HEK293 (cell line): ENCODE measurements at regions not wholly inside any gene's neighbourhood (a gene's known extent, or its start where the extent isn't known, plus 50 kb on each side); places are given as distances from the start of the nearest gene placed in this dataset.

Experiments used
- CTCF ChIA-PET: fragments of 350-600 bp; formaldehyde crosslinking; extraction: SDS; loops from one replicate; lab custom pipeline; 2021; ENCODE audit warnings: antibody characterized with exemption; lab: Yijun Ruan, JAX
- POLR2A ChIA-PET: fragments of 300-600 bp; formaldehyde crosslinking; extraction: SDS; loops from one replicate; lab custom pipeline; 2020; ENCODE audit warnings: antibody characterized with exemption, inconsistent platforms; lab: Yijun Ruan, JAX
- H3K27ac ChIP-seq: fragments of 200-500 bp; sonication (Bioruptor generic); 2 replicates; pipeline ENCODE4 v1.5.1; 2014; ENCODE audit warnings: low read depth, low read length, control low read depth, inconsistent platforms; ENCODE audit errors: extremely low read depth
- H3K36me3 ChIP-seq, 2 experiments: fragments of 200-500 bp in 1 of 2; sonication (Bioruptor generic) in 1 of 2; 1 replicate in 1 of 2; 2 replicates in 1 of 2; pipeline ENCODE4 v1.5.1; 2014 to 2017; ENCODE audit warnings: inconsistent platforms in 2 of 2, low read length in 2 of 2; ENCODE audit not compliant: control insufficient read depth in 2 of 2, insufficient read depth in 1 of 2
- H3K4me1 ChIP-seq: fragments of 200-500 bp; sonication (Bioruptor generic); 2 replicates; pipeline ENCODE4 v1.5.1; 2014; ENCODE audit warnings: mild to moderate bottlenecking, low read length, inconsistent platforms; ENCODE audit not compliant: control insufficient read depth, insufficient read depth
- H3K4me3 ChIP-seq: 2 replicates; pipeline ENCODE4 v1.5.1; 2011; ENCODE audit warnings: low read depth, mild to moderate bottlenecking, control low read depth, low read length, moderate library complexity
- H3K9me3 ChIP-seq: fragments of 200-500 bp; sonication (Bioruptor generic); 2 replicates; pipeline ENCODE4 v1.5.1; 2014; ENCODE audit warnings: low read depth, low read length, inconsistent platforms; ENCODE audit not compliant: control insufficient read depth, insufficient read depth
- CTCF ChIP-seq: fragments of 450-650 bp; formaldehyde crosslinking; IDR thresholded peaks from 2 replicates; pipeline ENCODE4 v1.5.1; 2016; ENCODE audit warnings: missing biosample characterization, missing genetic modification characterization
- HOXD13 ChIP-seq: sonication (generic); formaldehyde crosslinking; IDR thresholded peaks from 2 replicates; pipeline ENCODE4 v1.8.0; 2022; ENCODE audit warnings: missing genetic modification reagents, borderline replicate concordance
- KLF9 ChIP-seq: fragments of 450-650 bp; formaldehyde crosslinking; IDR thresholded peaks from 2 replicates; pipeline ENCODE4 v1.5.1; 2016; ENCODE audit warnings: missing biosample characterization, missing genetic modification characterization, low read depth
- MEIS1 ChIP-seq: sonication (generic); formaldehyde crosslinking; IDR thresholded peaks from 2 replicates; pipeline ENCODE4 v1.8.1; 2022; ENCODE audit warnings: missing genetic modification reagents, mild to moderate bottlenecking, borderline replicate concordance
- MZF1 ChIP-seq: fragments of 450-650 bp; formaldehyde crosslinking; IDR thresholded peaks from 2 replicates; pipeline ENCODE4 v1.5.1; 2017; ENCODE audit warnings: missing biosample characterization, missing genetic modification characterization, borderline replicate concordance
- OVOL3 ChIP-seq: fragments of 450-650 bp; formaldehyde crosslinking; IDR thresholded peaks from 2 replicates; pipeline ENCODE4 v1.5.1; 2016; ENCODE audit warnings: missing biosample characterization, missing genetic modification characterization
- PRDM4 ChIP-seq: fragments of 450-650 bp; formaldehyde crosslinking; IDR thresholded peaks from 2 replicates; pipeline ENCODE4 v1.5.1; 2017; ENCODE audit warnings: missing biosample characterization, missing genetic modification characterization
- SCRT1 ChIP-seq: fragments of 450-650 bp; formaldehyde crosslinking; IDR thresholded peaks from 2 replicates; pipeline ENCODE4 v1.5.1; 2016; ENCODE audit warnings: missing biosample characterization, missing genetic modification characterization, borderline replicate concordance
- TSHZ1 ChIP-seq: fragments of 450-650 bp; formaldehyde crosslinking; IDR thresholded peaks from 2 replicates; pipeline ENCODE4 v1.5.1; 2016; ENCODE audit warnings: missing biosample characterization, missing genetic modification characterization, borderline replicate concordance
- ZBTB1 ChIP-seq: fragments of 450-650 bp; formaldehyde crosslinking; IDR thresholded peaks from 2 replicates; pipeline ENCODE4 v1.5.1; 2016; ENCODE audit warnings: missing biosample characterization, missing genetic modification characterization
- ZNF114 ChIP-seq: fragments of 450-650 bp; formaldehyde crosslinking; IDR thresholded peaks from 2 replicates; pipeline ENCODE4 v1.5.0; 2017; ENCODE audit warnings: missing biosample characterization, missing genetic modification characterization
- ZNF132 ChIP-seq: fragments of 450-650 bp; formaldehyde crosslinking; IDR thresholded peaks from 2 replicates; pipeline ENCODE4 v1.5.1; 2017; ENCODE audit warnings: missing biosample characterization, missing genetic modification characterization, borderline replicate concordance
- ZNF138 ChIP-seq: fragments of 450-650 bp; formaldehyde crosslinking; IDR thresholded peaks from 2 replicates; pipeline ENCODE4 v1.5.1; 2016; ENCODE audit warnings: missing biosample characterization, missing genetic modification characterization, borderline replicate concordance
- ZNF19 ChIP-seq: fragments of 450-650 bp; formaldehyde crosslinking; IDR thresholded peaks from 2 replicates; pipeline ENCODE4; 2016; ENCODE audit warnings: missing biosample characterization, missing genetic modification characterization, low read depth
- ZNF221 ChIP-seq: fragments of 450-650 bp; formaldehyde crosslinking; IDR thresholded peaks from 2 replicates; pipeline ENCODE4 v1.5.1; 2017; ENCODE audit warnings: missing biosample characterization, missing genetic modification characterization, borderline replicate concordance
- ZNF239 ChIP-seq: fragments of 450-650 bp; formaldehyde crosslinking; IDR thresholded peaks from 2 replicates; pipeline ENCODE4 v1.5.1; 2016; ENCODE audit warnings: missing biosample characterization, missing genetic modification characterization
- ZNF335 ChIP-seq: fragments of 450-650 bp; formaldehyde crosslinking; conservative IDR thresholded peaks from 2 replicates; pipeline ENCODE4 v1.5.1; 2016; ENCODE audit warnings: missing biosample characterization, missing genetic modification characterization
- ZNF391 ChIP-seq: fragments of 450-650 bp; formaldehyde crosslinking; IDR thresholded peaks from 2 replicates; pipeline ENCODE4 v1.5.1; 2016; ENCODE audit warnings: low read depth, missing biosample characterization, missing genetic modification characterization, borderline replicate concordance
- ZNF398 ChIP-seq: fragments of 450-650 bp; formaldehyde crosslinking; IDR thresholded peaks from 2 replicates; pipeline ENCODE4 v1.5.1; 2017; ENCODE audit warnings: missing biosample characterization, missing genetic modification characterization
- ZNF530 ChIP-seq: fragments of 450-650 bp; formaldehyde crosslinking; IDR thresholded peaks from 2 replicates; pipeline ENCODE4 v1.5.1; 2016; ENCODE audit warnings: low read depth, missing biosample characterization, missing genetic modification characterization
- ZNF544 ChIP-seq: fragments of 450-650 bp; formaldehyde crosslinking; IDR thresholded peaks from 2 replicates; pipeline ENCODE4 v1.5.0; 2017; ENCODE audit warnings: missing biosample characterization, missing genetic modification characterization
- ZNF660 ChIP-seq: fragments of 450-650 bp; IDR thresholded peaks from 2 replicates; pipeline ENCODE4 v1.5.1; 2018; ENCODE audit warnings: missing biosample characterization, mild to moderate bottlenecking, missing genetic modification characterization
- ZNF777 ChIP-seq: fragments of 450-650 bp; formaldehyde crosslinking; IDR thresholded peaks from 2 replicates; pipeline ENCODE4 v1.5.1; 2017; ENCODE audit warnings: missing biosample characterization, missing genetic modification characterization, borderline replicate concordance
- ZNF830 ChIP-seq: fragments of 450-650 bp; IDR thresholded peaks from 2 replicates; pipeline ENCODE4 v1.5.0; 2018; ENCODE audit warnings: missing biosample characterization, missing genetic modification characterization, low read depth, mild to moderate bottlenecking, moderate library complexity
- ZSCAN23 ChIP-seq: fragments of 450-650 bp; formaldehyde crosslinking; IDR thresholded peaks from 2 replicates; pipeline ENCODE4 v1.5.1; 2016; ENCODE audit warnings: missing biosample characterization, missing genetic modification characterization

- no peaks in the 10 kb centered on the region for H3K9me3 ChIP-seq
- no peaks in the 10 kb centered on the region for H3K4me1 ChIP-seq
- CTCF ChIA-PET: interaction anchor here (0.9 to 4.1 kb wide), 2 partner anchors 13 to 290 kb away, joined by 3 to 29 read pairs; no protein-coding TSS in a partner anchor
- POLR2A ChIA-PET: no interaction called here
- no peaks in the 10 kb centered on the region for H3K36me3 ChIP-seq
- no peak overlapping the region for H3K27ac ChIP-seq
- H3K4me3 ChIP-seq: no peak overlapping the region
- no peak for TF ChIP-seq ZNF391 (tag by site-specific recombination)
- no peak for TF ChIP-seq ZNF114 (tag by site-specific recombination)
- TF ChIP-seq ZNF221 (tag by site-specific recombination): no peak
- TF ChIP-seq ZNF398: no peak
- no peak for TF ChIP-seq ZBTB1 (tag by site-specific recombination)
- no peak for TF ChIP-seq ZNF544 (tag by site-specific recombination)
- TF ChIP-seq KLF9 (tag by site-specific recombination): no peak
- TF ChIP-seq ZNF132 (tag by site-specific recombination): no peak
- no peak for TF ChIP-seq SCRT1 (tag by site-specific recombination)
- TF ChIP-seq ZNF830 (tag by site-specific recombination): no peak
- no peak for TF ChIP-seq ZNF138 (tag by site-specific recombination)
- TF ChIP-seq ZNF19 (tag by site-specific recombination): no peak
- no peak for TF ChIP-seq ZNF335
- TF ChIP-seq TSHZ1 (tag by site-specific recombination): no peak
- no peak for TF ChIP-seq OVOL3 (tag by site-specific recombination)
- TF ChIP-seq ZNF660 (tag by site-specific recombination): no peak
- no peak for TF ChIP-seq MEIS1 (CRISPR knock-in tag)
- no peak for TF ChIP-seq ZNF239
- TF ChIP-seq ZSCAN23 (tag by site-specific recombination): no peak
These were observed 93.2 kb downstream of the PTCSC3 start for GRCh38 chr14:36083317-36083716.

- ChIA-PET CTCF (interaction anchor here (0.9 to 3.3 kb wide), 5 partner anchors 9 to 1067 kb away, joined by 3 to 16 read pairs (median 3); no protein-coding TSS in a partner anchor), POLR2A (no interaction called here)
- Histone ChIP-seq H3K4me3 (no peak overlapping the region), H3K4me1 (no peaks in the 10 kb centered on the region), H3K27ac (no peak overlapping the region), H3K36me3 (no peaks in the 10 kb centered on the region), H3K9me3 (no peaks in the 10 kb centered on the region)
- no peak for TF ChIP-seq ZNF777 (tag by site-specific recombination)
- no peak for TF ChIP-seq MZF1 (tag by site-specific recombination)
- TF ChIP-seq PRDM4: no peak
- no peak for TF ChIP-seq ZNF530 (tag by site-specific recombination)
- TF ChIP-seq CTCF: no peak
- TF ChIP-seq HOXD13 (CRISPR knock-in tag): no peak
These were observed 98.4 kb downstream of the PTCSC3 start for GRCh38 chr14:36078080-36078479.
